D341Med (cell line): ENCODE measurements at regions not wholly inside any gene's neighbourhood (a gene's known extent, or its start where the extent isn't known, plus 50 kb on each side); places are given as distances from the start of the nearest gene placed in this dataset.

Experiments used
- DNase-seq: peaks from one replicate; pipeline ENCODE4 v3.0.0; 2012; ENCODE audit warnings: low spot score

GRCh38 chr10:117716889-117717288 is 174.3 kb downstream of the EMX2 start:
- DNase-seq: no peak

DNA sequence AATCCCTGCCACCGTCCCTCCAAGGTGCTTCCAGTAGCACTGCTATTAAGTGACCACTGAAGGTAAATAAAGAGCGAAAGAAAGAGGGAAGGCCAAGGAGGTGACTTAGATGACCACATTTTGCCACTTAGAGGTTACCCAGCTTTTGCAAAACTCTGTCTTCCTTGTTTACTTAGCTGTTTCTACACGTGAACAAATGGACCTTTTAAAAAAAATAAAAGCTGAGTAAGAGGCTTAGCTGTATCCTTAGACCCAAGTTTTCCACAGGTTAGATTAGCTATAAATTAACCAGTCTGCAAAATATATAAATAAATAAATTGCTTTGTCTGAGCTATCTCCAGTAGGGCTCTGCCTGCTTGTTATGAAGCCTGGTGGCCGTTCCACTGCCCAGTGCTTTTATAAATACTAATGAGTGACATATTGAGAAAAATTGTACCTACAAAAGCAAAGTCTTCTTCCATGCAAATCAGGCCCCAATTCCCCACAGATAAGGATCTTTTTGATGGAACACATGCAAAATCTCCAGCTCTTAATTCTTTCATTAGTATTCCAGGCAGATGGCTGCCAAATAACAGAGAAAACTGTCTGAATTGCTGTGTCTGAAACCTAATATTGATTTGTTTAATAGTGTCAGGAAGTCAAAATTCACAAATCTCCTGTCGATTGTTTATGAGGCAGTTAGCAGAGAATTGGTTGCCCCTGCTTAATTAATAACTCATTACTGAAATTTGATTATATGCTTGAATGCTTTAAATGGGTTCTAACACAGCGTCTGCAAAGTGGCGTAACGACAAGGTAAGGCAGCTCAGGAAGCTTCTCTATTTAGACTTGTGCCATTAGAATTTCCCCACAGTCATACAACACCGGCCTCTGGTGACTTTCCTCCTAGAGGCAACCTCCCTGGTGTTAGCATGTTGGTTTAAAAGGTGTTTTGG is 176.7 kb downstream of the EMX2 start:
- no peak for DNase-seq

GRCh38 chr10:117720931-117721835 is 178.6 kb downstream of the EMX2 start:
- DNase-seq: peak; percentile 21

DNA sequence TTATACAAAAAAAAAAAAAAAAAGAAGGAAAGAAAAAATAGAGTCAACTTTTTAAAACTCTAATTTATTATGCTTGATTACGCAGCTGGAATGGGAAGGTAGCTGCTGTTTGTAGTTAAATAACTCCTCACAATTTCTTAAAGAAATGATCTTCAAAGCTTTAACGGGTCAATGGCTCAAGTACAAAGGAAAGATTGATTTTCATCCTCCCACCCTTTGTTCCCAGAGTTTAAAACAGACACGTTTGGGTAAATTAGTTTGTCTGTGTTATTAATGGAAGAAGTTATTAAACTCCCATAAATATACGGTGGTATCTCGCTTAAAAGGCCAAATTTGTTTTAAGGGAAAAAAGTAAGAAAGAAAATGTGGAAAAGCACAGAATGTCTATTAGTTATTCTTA is 179.3 kb downstream of the EMX2 start:
- no peak for DNase-seq

GRCh38 chr10:117723343-117723742 is 180.8 kb downstream of the EMX2 start:
- no peak for DNase-seq

DNA sequence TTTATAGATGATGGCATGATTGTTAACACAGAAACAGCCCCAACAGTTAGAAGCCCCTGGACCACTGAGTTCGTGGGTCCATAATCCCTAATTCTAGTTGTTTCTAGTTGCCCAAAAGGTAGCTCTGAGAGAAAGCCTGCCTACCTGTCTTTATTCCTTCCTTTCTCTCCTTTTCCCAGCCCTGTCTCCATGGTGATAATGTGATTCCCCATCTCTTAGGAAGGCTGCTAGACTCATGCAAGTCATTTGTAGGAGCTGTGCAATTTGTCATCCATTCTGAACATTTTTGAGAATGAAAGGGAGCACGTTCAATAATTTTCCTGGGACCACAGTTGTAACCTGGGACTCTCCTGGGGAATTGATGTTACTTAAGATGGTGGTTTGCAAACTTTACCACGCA is 183.4 kb downstream of the EMX2 start:
- DNase-seq: no peak

- no peak for DNase-seq
These were observed 184.2 kb downstream of the EMX2 start for GRCh38 chr10:117726596-117727295.

GRCh38 chr10:117727421-117727820 is 184.9 kb downstream of the EMX2 start:
- DNase-seq: no peak

DNA sequence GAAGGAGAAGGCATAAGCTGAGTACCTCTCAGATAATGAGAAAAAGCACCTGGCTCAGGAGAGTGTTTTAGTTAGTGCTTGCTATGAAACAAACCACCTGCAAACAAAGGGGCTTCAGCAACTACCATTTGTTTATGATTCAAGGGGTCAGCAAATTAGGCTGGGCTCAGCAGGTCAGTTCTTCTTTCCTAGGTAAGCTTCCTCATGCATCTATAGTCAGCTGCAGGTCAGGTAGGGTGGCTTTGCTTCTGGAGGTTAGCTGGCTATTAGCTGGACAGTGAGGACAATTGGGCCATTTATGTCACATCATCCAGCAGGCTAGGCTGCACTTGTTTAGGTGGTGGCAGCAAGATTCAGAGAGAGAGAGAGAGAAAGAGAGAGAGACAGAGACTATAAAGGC is 185.5 kb downstream of the EMX2 start:
- DNase-seq: no peak

GRCh38 chr10:117729156-117729555 is 186.6 kb downstream of the EMX2 start:
- no peak for DNase-seq

GRCh38 chr10:117731121-117731791 is 188.7 kb downstream of the EMX2 start:
- DNase-seq: no peak

DNA sequence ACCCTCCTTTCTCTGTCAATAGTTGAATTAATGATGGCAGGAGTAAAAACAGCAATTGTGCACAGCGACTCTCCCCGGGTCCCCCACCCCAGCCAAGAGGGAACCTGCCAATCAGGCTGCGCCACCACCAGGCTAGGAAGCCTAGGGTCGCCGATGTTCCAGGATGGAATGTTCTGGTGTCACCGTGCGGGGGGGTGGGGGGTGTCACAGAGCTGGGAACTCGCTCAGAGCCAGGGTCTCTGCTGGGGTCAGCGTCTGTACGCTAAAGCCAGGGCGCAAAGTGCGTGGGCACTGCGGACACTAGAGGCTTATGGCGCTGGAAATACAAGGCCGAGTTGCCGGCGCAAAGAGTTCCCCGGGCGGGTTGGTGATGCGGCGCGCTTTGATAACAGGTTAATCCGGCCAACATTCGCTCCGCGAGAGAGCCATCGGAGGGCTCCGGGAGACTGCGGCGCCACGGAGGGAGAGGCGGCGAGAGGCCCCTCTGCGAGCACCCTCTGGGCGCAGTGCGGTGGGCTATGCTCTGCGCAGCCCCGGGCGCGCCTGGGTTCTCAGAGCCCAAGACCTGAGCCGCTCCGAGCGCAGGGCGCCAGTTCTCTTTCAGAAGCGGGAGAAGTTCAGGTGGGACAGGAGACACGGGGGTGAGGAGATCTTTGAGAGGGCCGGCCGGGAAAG is 192.3 kb downstream of the EMX2 start:
- DNase-seq: no peak

DNA sequence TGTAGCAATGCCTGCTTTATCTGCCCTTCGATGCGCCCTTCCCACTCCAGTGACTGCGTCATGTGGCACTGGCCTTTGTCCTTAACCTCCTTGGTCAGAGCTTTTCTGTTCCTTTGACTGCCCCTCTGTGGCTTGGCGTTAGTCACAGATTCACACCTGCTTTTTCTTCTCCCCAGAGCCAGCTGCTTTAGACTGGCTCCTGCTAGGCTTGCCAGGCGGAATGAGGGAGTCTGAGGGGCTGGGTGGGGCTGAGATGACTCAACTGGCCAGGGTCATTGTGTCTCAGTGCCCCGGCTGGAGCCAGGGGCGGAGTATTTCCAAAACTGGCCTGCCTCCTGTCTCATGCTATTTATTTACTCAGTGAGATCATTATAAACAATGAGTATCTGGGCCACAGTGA is 194.1 kb downstream of the EMX2 start:
- DNase-seq: no peak

- no peak for DNase-seq
These were observed 197.5 kb downstream of the EMX2 start for GRCh38 chr10:117740088-117740487.

- no peak for DNase-seq
These were observed 198.2 kb downstream of the EMX2 start for GRCh38 chr10:117740691-117741222.

- no peak for DNase-seq
These were observed 199.0 kb downstream of the EMX2 start for GRCh38 chr10:117741524-117741923.

GRCh38 chr10:117743509-117743908 is 201.0 kb downstream of the EMX2 start:
- DNase-seq: no peak

GRCh38 chr10:117745301-117745700 is 202.8 kb downstream of the EMX2 start:
- no peak for DNase-seq

GRCh38 chr10:117746541-117747448 is 204.2 kb downstream of the EMX2 start:
- no peak for DNase-seq

DNA sequence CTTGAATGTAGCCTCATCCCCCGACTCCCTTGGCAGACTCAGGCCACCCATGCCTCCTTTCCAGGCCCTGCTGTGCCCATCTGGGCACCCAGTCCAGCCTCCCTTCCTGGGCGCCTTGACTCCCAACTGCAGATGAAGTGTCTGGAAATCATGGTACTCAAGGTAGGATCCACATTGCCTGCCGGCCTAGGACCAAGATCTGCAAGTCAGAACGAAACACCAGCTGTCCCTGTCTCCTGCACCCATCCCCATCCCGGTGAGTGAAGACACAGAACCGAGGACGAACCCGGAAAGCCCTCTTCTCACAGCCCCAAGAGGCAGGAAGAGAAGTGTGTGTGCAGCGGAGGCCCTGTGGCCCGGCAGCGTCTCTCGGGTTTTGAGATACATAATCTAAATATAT is 205.1 kb downstream of the EMX2 start:
- DNase-seq: no peak
